SK-N-SH (cell line): ENCODE measurements at regions not wholly inside any gene's neighbourhood (a gene's known extent, or its start where the extent isn't known, plus 50 kb on each side); places are given as distances from the start of the nearest gene placed in this dataset.

Source experiments
- CTCF ChIA-PET: fragments of 300-600, 350-600 bp; formaldehyde crosslinking; extraction: SDS; loops from one replicate; lab custom pipeline; 2021; lab: Yijun Ruan, JAX
- POLR2A ChIA-PET: fragments of 350-600 bp; sonication (Branson Sonifier 250); formaldehyde crosslinking; extraction: SDS; loops from one replicate; lab custom pipeline; 2020; ENCODE audit warnings: antibody characterized with exemption, inconsistent platforms; lab: Yijun Ruan, JAX
- DNase-seq: peaks from one replicate; pipeline ENCODE4 v3.0.0; 2012
- H2AFZ ChIP-seq: fragments of 200-600 bp; sonication (generic); 2 replicates; pipeline ENCODE4 v1.8.1; 2016; ENCODE audit warnings: antibody characterized with exemption, mild to moderate bottlenecking, low read depth
- H3F3A ChIP-seq: fragments of 200-600 bp; sonication (generic); replicated peaks from 2 replicates; pipeline ENCODE3; 2016; ENCODE audit warnings: antibody characterized with exemption, mild to moderate bottlenecking; ENCODE audit not compliant: insufficient read depth
- H3K27ac ChIP-seq, 2 experiments: fragments of 200-500 bp in 1 of 2; fragments of 200-600 bp in 1 of 2; sonication (Bioruptor generic) in 1 of 2; sonication (generic), shearing (Covaris generic) in 1 of 2; 2 replicates each; pipeline versions ENCODE4 v1.5.1 to v1.6.1; 2014 to 2016; ENCODE audit warnings: low read depth in 2 of 2, inconsistent platforms in 1 of 2, low read length in 1 of 2, mild to moderate bottlenecking in 1 of 2, mixed read lengths in 1 of 2
- H3K27me3 ChIP-seq: fragments of 200-600 bp; sonication (generic), shearing (Covaris generic); 2 replicates; pipeline ENCODE4 v1.6.1; 2016; ENCODE audit warnings: mixed run types; ENCODE audit not compliant: insufficient read depth
- H3K36me3 ChIP-seq, 2 experiments: fragments of 200-500 bp in 1 of 2; fragments of 200-600 bp in 1 of 2; sonication (Bioruptor generic) in 1 of 2; sonication (generic) in 1 of 2; replicated peaks in 1 of 2; 2 replicates each; pipeline versions ENCODE3 to v1.5.1; 2014 to 2016; ENCODE audit warnings: low read length in 1 of 2, mild to moderate bottlenecking in 1 of 2; ENCODE audit not compliant: insufficient read depth in 2 of 2, control insufficient read depth in 1 of 2
- H3K4me1 ChIP-seq, 2 experiments: fragments of 200-500 bp in 1 of 2; fragments of 200-600 bp in 1 of 2; sonication (Bioruptor generic) in 1 of 2; sonication (generic), shearing (Covaris generic) in 1 of 2; 2 replicates each; pipeline versions ENCODE4 v1.5.1 to v1.6.1; 2014 to 2016; ENCODE audit warnings: low read depth in 1 of 2, low read length in 1 of 2, mixed run types in 1 of 2; ENCODE audit not compliant: insufficient read depth in 2 of 2, control insufficient read depth in 1 of 2
- H3K4me2 ChIP-seq: fragments of 200-600 bp; sonication (generic), shearing (Covaris generic); 2 replicates; pipeline ENCODE4 v1.6.1; 2017; ENCODE audit warnings: mixed run types
- H3K4me3 ChIP-seq, 2 experiments: fragments of 200-500 bp in 1 of 2; fragments of 200-600 bp in 1 of 2; sonication (Bioruptor generic) in 1 of 2; sonication (generic), shearing (Covaris generic) in 1 of 2; 2 replicates each; pipeline versions ENCODE4 v1.5.1 to v1.8.1; 2014 to 2016; ENCODE audit warnings: low read depth in 2 of 2, inconsistent platforms in 1 of 2, low read length in 1 of 2, mild to moderate bottlenecking in 1 of 2, mixed read lengths in 1 of 2, moderate library complexity in 1 of 2
- H3K79me2 ChIP-seq: fragments of 200-600 bp; sonication (generic); 2 replicates; pipeline ENCODE4 v1.8.1; 2017; ENCODE audit warnings: mild to moderate bottlenecking; ENCODE audit not compliant: insufficient read depth
- H3K9ac ChIP-seq: fragments of 200-600 bp; sonication (generic); 2 replicates; pipeline ENCODE4 v1.6.1; 2017; ENCODE audit warnings: mixed run types
- H3K9me2 ChIP-seq: fragments of 200-600 bp; sonication (generic); 2 replicates; pipeline ENCODE4 v1.6.1; 2017; ENCODE audit warnings: mixed run types
- H3K9me3 ChIP-seq: fragments of 200-600 bp; sonication (generic); 2 replicates; pipeline ENCODE4 v1.6.1; 2017; ENCODE audit warnings: mixed run types, mild to moderate bottlenecking, moderate library complexity
- H4K20me1 ChIP-seq: fragments of 200-600 bp; sonication (generic); 2 replicates; pipeline ENCODE4 v1.6.1; 2017; ENCODE audit warnings: mild to moderate bottlenecking, mixed run types; ENCODE audit not compliant: insufficient read depth
- CTCF ChIP-seq: fragments of 200-600 bp; sonication (generic); IDR thresholded peaks from 2 replicates; pipeline ENCODE4 v1.6.1; 2017; ENCODE audit warnings: antibody characterized with exemption, mild to moderate bottlenecking, moderate library complexity
- ELF1 ChIP-seq: IDR thresholded peaks from 2 replicates; pipeline ENCODE4 v1.4.0; 2012
- EZH2phosphoT487 ChIP-seq: fragments of 200-600 bp; sonication (generic); IDR thresholded peaks from 2 replicates; pipeline ENCODE4 v1.6.1; 2017; ENCODE audit warnings: low read depth, mixed run types, mild to moderate bottlenecking, antibody characterized with exemption, moderate library complexity, borderline replicate concordance
- FOSL2 ChIP-seq: IDR thresholded peaks from 2 replicates; pipeline ENCODE4 v1.4.0; 2012; ENCODE audit warnings: low read depth, mild to moderate bottlenecking, moderate library complexity, borderline replicate concordance
- FOXJ3 ChIP-seq: sonication (generic); formaldehyde crosslinking; IDR thresholded peaks from 2 replicates; pipeline ENCODE4 v1.5.1; 2020; ENCODE audit warnings: mild to moderate bottlenecking, missing genetic modification reagents
- FOXM1 ChIP-seq: IDR thresholded peaks from 2 replicates; pipeline ENCODE4 v1.4.0; 2012; ENCODE audit warnings: low read depth, mild to moderate bottlenecking
- GATA2 ChIP-seq: sonication (generic); formaldehyde crosslinking; IDR thresholded peaks from 2 replicates; pipeline ENCODE4 v1.5.0; 2020; ENCODE audit warnings: mild to moderate bottlenecking, missing genetic modification reagents
- IRF3 ChIP-seq: fragments of 150-350 bp; IDR thresholded peaks from 2 replicates; pipeline ENCODE4 v1.6.1; 2016; ENCODE audit warnings: mild to moderate bottlenecking, low read depth, low read length
- JUND ChIP-seq: IDR thresholded peaks from 2 replicates; pipeline ENCODE4 v1.4.0; 2012
- NRF1 ChIP-seq: IDR thresholded peaks from 2 replicates; pipeline ENCODE4 v1.6.1; 2012; ENCODE audit warnings: low read depth, mild to moderate bottlenecking, low read length
- PBX3 ChIP-seq: IDR thresholded peaks from 2 replicates; pipeline ENCODE4; 2012
- POLR2AphosphoS5 ChIP-seq: IDR thresholded peaks from 2 replicates; pipeline ENCODE4 v1.6.1; 2012; ENCODE audit warnings: low read depth, low read length
- RAD21 ChIP-seq: IDR thresholded peaks from 2 replicates; pipeline ENCODE4 v1.6.1; 2012; ENCODE audit warnings: mild to moderate bottlenecking, low read length
- REST ChIP-seq: IDR thresholded peaks from 2 replicates; pipeline ENCODE4 v1.6.1; 2012; ENCODE audit warnings: mild to moderate bottlenecking, low read depth, low read length, moderate library complexity
- RFX5 ChIP-seq: IDR thresholded peaks from 2 replicates; pipeline ENCODE4 v1.6.1; 2012; ENCODE audit warnings: mild to moderate bottlenecking, improper control_type of control experiment, low read length
- RXRA ChIP-seq: IDR thresholded peaks from 2 replicates; pipeline ENCODE4 v1.4.0; 2012; ENCODE audit warnings: low read depth, mild to moderate bottlenecking, borderline replicate concordance
- SIN3A ChIP-seq: IDR thresholded peaks from 2 replicates; pipeline ENCODE4 v1.6.1; 2012; ENCODE audit warnings: low read depth, mild to moderate bottlenecking, low read length, moderate library complexity, borderline replicate concordance
- USF2 ChIP-seq: fragments of 150-350 bp; IDR thresholded peaks from 2 replicates; pipeline ENCODE4 v1.6.1; 2017; ENCODE audit warnings: antibody characterized with exemption, low read length, low read depth, borderline replicate concordance
- YY1 ChIP-seq: IDR thresholded peaks from 2 replicates; pipeline ENCODE4 v1.4.0; 2012; ENCODE audit warnings: low read depth, mild to moderate bottlenecking
- WGBS: methylation state at CpG from one replicate; pipeline ENCODE4 v1.1.6; 2017; ENCODE audit warnings: low lambda C conversion rate; 5-methylcytosine and 5-hydroxymethylcytosine counted together

GRCh38 chr12:105843986-105844760 lies 294.6 kb downstream of the NUAK1 start:
- H3K27ac ChIP-seq = no peak overlapping the region
- no peaks in the 10 kb centered on the region for H3K4me1 ChIP-seq
- 78% methylated on average over 11 of the region's 11 CpGs for WGBS
- no peak for TF ChIP-seq NRF1
- TF ChIP-seq SIN3A = no peak
- TF ChIP-seq JUND = no peak
- TF ChIP-seq FOXM1 = no peak
- no peak for TF ChIP-seq FOXJ3 (CRISPR knock-in tag)
- no peak for TF ChIP-seq IRF3
- TF ChIP-seq GATA2 (CRISPR knock-in tag) = no peak
- no peaks in the 10 kb centered on the region for H3K36me3 ChIP-seq
- no peak overlapping the region for H2AFZ ChIP-seq
- H3K9ac ChIP-seq = no peak overlapping the region
- no peaks in the 10 kb centered on the region for H3K9me3 ChIP-seq
- ChIA-PET CTCF (no interaction called here), POLR2A (no interaction called here)
- H3K79me2 ChIP-seq = no peaks in the 10 kb centered on the region
- H3K4me3 ChIP-seq = no peak overlapping the region
- no peak overlapping the region for H3K4me2 ChIP-seq
- no peaks in the 10 kb centered on the region for H3K9me2 ChIP-seq
- no peaks in the 10 kb centered on the region for H4K20me1 ChIP-seq
- H3F3A ChIP-seq = no peaks in the 10 kb centered on the region
- no peak for DNase-seq
- no peaks in the 10 kb centered on the region for H3K27me3 ChIP-seq

- H3K27ac ChIP-seq = no peak overlapping the region
- H3K9ac ChIP-seq = no peak overlapping the region
- no peak overlapping the region for H3K4me3 ChIP-seq
- H3K9me2 ChIP-seq = no peaks in the 10 kb centered on the region
- no peaks in the 10 kb centered on the region for H3F3A ChIP-seq
- no peaks in the 10 kb centered on the region for H3K27me3 ChIP-seq
- no peaks in the 10 kb centered on the region for H4K20me1 ChIP-seq
- H3K36me3 ChIP-seq = no peaks in the 10 kb centered on the region
- H3K4me2 ChIP-seq = no peak overlapping the region
- no peaks in the 10 kb centered on the region for H3K79me2 ChIP-seq
- no peak overlapping the region for H2AFZ ChIP-seq
- POLR2A ChIA-PET = no interaction called here
- H3K4me1 ChIP-seq = no peaks in the 10 kb centered on the region
- H3K9me3 ChIP-seq = no peaks in the 10 kb centered on the region
- DNase-seq = no peak
- CTCF ChIA-PET = no interaction called here
- TF ChIP-seq ELF1 (no peak), REST (no peak), RXRA (no peak), POLR2AphosphoS5 (no peak), FOXJ3 (CRISPR knock-in tag) (no peak), RAD21 (no peak), GATA2 (CRISPR knock-in tag) (no peak), NRF1 (no peak), RFX5 (no peak), PBX3 (no peak), YY1 (no peak), EZH2phosphoT487 (no peak), FOSL2 (no peak), JUND (no peak), FOXM1 (no peak), USF2 (no peak), CTCF (no peak)
Measured at GRCh38 chr12:105846331-105846730, 292.4 kb downstream of the NUAK1 start.
